Head of caudate nucleus (tissue), 42 donors: ENCODE measurements at regions not wholly inside any gene's neighbourhood (a gene's known extent, or its start where the extent isn't known, plus 50 kb on each side); places are given as distances from the start of the nearest gene placed in this dataset.

ENCODE experiments used
- DNase-seq, 42 donors: peaks; one replicate each; pipeline versions ENCODE4 v3.0.0 to v3.0.0-alpha.2; 2020 to 2021; ENCODE audit warnings: mixed read lengths in 7 of 42
- intact Hi-C: fragments of 100-400 bp; cut with DNase I; formaldehyde crosslinking; loops from one replicate; pipeline ENCODE4 v1.15.0; 2022

GRCh38 chr5:10857338-10857733 is 96.3 kb upstream of the DAP start:
- DNase-seq: peak in 28 of 42 donors; percentile 13 to 73 (median 39)
- intact Hi-C loops: no loop called here

- intact Hi-C loops: no loop called here
- DNase-seq: peak; percentile 60 to 92 (median 81)
These were observed 95.8 kb upstream of the DAP start for GRCh38 chr5:10856683-10857337.

GRCh38 chr5:10856071-10856470 is 95.0 kb upstream of the DAP start:
- intact Hi-C loops: no loop called here
- no peak for DNase-seq

DNA sequence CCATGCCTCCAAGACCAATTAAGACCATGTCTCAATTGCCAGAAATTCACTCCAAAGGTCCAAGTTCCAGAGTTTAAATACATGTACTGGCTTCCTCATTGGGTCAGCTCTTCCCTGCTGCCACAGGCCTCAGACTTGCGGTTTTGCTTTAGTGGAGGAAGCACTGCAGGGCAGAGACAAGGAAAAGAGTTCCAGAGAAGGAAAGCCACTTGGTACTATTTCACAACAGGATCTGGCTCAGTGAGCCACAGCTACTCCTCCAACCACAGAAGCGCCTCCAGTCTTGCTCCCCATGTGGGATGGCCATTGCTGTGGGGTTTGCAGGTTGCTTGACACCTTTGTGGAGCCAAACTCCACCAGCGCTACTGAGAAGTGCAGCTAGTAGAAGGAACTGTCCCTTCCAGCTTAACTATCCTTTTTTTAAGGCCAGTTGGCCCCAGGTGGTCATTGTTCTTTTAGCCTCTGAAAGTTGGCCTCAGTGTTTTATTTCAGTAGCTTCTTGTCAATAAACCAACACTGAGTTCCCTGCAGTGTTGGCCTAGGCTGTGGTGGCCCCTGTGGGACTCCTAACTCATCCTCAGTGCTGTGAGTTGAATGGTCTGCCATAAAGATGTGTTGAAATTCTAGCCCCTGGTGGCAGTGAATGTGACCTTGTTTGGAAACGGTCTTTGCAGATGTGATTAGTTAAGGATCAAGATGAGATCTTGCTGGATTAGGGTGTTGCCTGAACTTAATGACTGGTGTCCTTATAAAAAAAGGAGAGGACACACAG is 93.7 kb upstream of the DAP start:
- intact Hi-C loops: no loop called here
- DNase-seq: peak in 8 of 42 donors; percentile 3 to 39 (median 18)

GRCh38 chr5:10853154-10853553 is 92.1 kb upstream of the DAP start:
- intact Hi-C loops: no loop called here
- DNase-seq: no peak

- DNase-seq: no peak
- intact Hi-C loops: no loop called here
These were observed 88.2 kb upstream of the DAP start for GRCh38 chr5:10849278-10849677.

- DNase-seq: no peak
These were observed 83.0 kb upstream of the DAP start for GRCh38 chr5:10844016-10844415.

GRCh38 chr5:10842823-10843222 is 81.8 kb upstream of the DAP start:
- intact Hi-C loops: no loop called here
- no peak for DNase-seq

More at GRCh38 chr5:10844016-10844415, 83.0 kb upstream of the DAP start:
- intact Hi-C loops: no loop called here

DNA sequence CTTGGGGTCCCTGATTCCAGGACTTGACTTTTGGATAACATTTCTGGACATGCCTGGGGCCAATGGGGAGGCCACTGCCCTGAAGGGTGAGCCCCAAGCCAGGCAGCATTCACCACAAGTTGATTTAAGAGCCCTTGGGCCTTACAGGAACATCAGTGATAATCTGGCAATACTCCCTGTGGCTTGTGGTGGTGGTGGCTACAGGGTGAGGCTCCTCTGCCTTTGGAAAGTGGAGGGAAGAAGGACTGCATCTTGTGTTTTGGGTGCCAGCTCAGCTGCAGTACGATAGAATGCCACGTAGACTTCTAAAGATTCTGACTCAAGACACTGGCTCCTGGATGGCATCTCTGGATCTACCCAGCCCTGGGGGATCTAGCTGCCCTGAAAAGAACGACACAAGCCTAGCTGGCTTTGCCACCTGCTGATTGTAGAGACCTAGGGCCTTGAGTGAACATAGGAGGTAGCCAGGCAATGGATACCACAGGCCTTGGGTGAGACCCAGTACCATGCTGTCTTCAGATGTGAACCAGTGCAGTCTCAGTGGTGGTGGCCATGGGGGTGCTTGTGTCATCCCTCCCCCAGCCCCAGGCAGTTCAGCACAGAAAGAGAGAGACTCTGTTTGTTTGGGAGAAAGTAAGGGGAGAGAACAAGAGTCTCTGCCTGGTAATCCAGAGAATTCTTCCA is 79.0 kb upstream of the DAP start:
- intact Hi-C loops: no loop called here
- DNase-seq: no peak

DNA sequence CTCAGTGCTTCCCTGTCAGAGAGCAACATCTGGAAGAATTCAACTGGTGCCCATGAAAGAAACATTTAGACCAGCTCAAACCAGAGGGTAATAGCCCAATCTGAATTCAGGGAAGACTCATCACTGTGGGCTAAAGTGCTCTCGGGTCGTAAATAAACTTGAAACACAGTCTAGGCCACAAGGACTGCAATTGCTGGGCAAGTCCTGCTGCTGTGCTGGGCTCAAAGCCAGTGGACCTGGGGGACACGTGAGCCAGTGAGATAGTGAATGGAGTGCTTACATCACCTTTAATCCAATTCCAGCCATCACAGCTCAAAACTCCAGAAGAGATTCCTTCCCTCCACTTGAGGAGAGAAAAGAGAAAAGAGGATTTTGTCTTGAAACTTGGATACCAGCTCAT is 78.1 kb upstream of the DAP start:
- DNase-seq: no peak
- intact Hi-C loops: no loop called here

- intact Hi-C loops: no loop called here
- DNase-seq: no peak
These were observed 77.0 kb upstream of the DAP start for GRCh38 chr5:10838038-10838437.

GRCh38 chr5:10836986-10837385 is 76.0 kb upstream of the DAP start:
- intact Hi-C loops: no loop called here
- DNase-seq: no peak

DNA sequence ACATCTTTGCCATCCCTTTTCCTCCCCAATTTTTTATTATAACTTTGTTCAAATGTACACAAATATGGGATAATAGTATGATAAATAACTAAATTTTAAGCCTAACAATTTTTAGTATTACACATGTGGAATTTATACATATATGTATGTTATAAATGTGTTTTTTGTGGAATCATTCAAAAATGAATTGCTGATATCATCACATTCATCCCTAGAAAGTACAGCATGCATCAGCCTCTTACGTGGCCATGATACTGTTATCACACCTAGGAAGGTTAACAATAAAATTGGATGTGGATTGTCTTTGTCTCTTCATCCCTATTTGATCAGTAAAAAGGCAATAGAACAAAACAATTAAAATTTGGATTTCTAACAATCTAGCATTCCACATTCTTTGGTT is 73.7 kb upstream of the DAP start:
- no peak for DNase-seq
- intact Hi-C loops: no loop called here

DNA sequence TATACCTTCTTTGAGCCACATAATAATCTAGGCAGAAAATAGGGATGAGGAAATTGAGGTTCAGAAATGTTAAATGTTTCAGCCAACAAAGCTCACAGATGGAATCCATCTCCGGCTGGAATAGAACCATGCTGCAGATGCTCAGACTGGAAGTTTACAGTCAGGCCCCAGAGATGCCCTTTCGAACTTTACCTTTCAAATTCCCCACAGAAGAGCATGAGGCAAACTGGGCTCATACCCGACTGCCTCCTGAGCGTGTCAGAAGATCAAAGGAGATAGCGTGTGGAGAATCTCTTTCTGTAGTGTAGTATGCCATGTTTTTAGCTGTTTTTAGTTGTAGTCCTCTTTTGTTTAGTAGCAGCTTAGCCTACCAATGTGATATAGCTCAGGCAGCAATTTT is 72.0 kb upstream of the DAP start:
- no peak for DNase-seq
- intact Hi-C loops: no loop called here

DNA sequence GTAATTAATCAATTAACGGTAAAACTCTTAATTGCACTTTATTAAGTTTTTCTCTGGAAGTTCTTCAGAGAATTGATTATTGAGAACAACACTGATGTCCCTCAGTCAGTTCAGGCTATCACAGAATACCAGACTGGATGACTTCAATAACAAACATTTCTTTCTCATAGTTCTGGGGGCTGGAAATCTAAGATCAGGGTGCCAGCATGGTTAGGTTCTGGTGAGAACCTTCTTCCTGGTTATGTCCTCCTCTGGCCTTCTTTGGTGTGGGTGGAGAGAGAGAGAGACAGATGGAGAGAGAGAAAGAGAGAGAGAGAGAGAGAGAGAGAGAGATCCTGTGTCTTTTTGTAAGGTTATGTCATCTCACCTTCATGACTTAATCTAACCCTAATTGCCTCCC is 71.4 kb upstream of the DAP start:
- intact Hi-C loops: no loop called here
- DNase-seq: no peak

DNA sequence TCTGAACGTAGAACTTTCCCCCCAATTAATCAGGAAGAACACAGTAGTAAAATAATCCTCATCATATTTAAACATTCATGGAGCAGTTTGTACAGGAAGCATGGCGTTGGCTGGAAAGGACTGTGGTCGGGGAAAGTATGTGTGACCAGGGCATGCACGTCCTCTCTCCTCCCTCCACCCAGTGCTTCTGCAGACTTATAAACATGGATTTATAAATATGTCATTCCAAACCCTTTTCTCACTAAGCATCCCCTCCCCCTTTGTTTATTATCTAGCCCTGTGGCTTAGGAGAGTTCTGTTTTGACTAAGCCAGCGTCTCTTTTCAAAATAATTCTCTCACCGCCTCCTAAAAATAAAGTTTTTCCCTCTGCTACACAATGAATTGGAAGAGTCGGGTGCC is 70.4 kb upstream of the DAP start:
- no peak for DNase-seq
- intact Hi-C loops: no loop called here

GRCh38 chr5:10828241-10828640 is 67.2 kb upstream of the DAP start:
- DNase-seq: no peak
- intact Hi-C loops: no loop called here

GRCh38 chr5:10827571-10827970 is 66.5 kb upstream of the DAP start:
- intact Hi-C loops: no loop called here
- DNase-seq: no peak

DNA sequence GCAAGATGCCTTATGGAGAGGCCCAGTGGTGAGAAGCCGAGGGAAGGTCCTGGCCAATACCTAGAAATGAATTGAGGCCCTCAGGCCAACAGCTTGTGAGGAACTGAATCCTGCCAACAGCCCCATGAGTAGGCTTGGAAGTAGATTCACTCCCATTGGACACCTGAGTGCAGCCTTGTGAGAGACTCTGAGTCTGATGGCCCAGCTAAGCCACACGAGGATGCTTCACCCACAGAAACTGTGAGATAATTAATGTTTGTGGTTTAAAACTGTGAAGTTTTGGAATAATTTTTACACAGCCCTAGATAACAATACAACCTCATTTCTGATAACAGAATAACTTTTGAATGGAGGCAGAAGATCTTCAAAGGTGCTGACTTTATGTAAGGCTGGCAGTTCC is 65.9 kb upstream of the DAP start:
- intact Hi-C loops: no loop called here
- no peak for DNase-seq

DNA sequence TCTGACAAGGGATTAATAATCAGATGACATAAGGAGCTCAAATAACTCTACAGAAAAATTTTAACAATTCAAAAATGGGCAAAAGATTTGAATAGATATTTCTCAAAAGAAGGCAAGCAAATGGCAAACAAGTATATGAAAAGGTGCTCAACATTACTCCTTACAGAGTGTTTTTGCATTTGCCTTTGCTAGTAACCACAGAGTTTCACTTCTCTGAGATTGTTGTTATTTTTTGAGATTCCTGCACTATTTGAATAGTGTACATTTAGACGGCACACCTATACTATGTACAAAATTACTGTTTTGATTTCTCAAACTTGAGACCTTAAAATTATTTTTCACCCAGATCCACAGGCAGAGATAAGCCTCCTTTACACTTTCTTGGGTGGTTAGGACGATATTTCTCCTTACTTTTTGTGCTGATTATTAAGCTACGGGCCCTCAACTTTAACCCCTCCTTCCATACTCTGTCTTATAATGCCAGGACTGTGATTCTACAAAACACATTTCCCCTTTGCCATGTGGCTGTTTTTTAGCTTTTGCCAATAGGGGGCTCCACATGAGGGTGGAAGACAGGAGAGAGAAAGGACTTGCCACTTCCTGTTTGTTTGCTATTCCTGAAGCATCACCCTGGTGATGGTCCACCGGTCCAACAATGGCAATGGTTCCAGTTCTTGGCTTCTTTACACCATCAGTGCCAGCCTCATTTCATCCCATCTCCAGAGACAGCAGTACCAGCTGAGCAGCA is 65.0 kb upstream of the DAP start:
- DNase-seq: no peak
- intact Hi-C loops: no loop called here
